T47D (cell line): ENCODE measurements at regions not wholly inside any gene's neighbourhood (a gene's known extent, or its start where the extent isn't known, plus 50 kb on each side); places are given as distances from the start of the nearest gene placed in this dataset.
A peak's percentile ranks its signal among the peaks of the same experiment; 100 is the strongest.

Source experiments
- DNase-seq, 2 experiments: peaks; one replicate each; pipeline versions ENCODE4 v3.0.0 to v3.0.0-alpha.2; 2011 to 2012; ENCODE audit warnings: low read depth in 1 of 2, low spot score in 1 of 2
- JUND ChIP-seq: IDR thresholded peaks from 2 replicates; pipeline ENCODE4 v1.6.1; 2012; ENCODE audit warnings: low read depth
- in situ Hi-C: cut with HindIII; loops from 2 replicates; pipeline ENCODE4 v1.10.0; 2016; ENCODE audit warnings: low sequenced_read_pairs, low pct_unique_long_range_greater_than_20kb

GRCh38 chr11:115924744-115925567, 420.7 kb upstream of the CADM1 start:
- in situ Hi-C loops: no loop called here
- DNase-seq: no peak
- TF ChIP-seq JUND: no peak

GRCh38 chr11:115922876-115923275, 418.7 kb upstream of the CADM1 start:
- DNase-seq: peak in 1 of 2 experiments; percentile 27
- TF ChIP-seq JUND: no peak

GRCh38 chr11:115921986-115922385, 417.8 kb upstream of the CADM1 start:
- DNase-seq: no peak
- no peak for TF ChIP-seq JUND
- in situ Hi-C loops: no loop called here

More at GRCh38 chr11:115922876-115923275, 418.7 kb upstream of the CADM1 start:
- in situ Hi-C loops: no loop called here

- in situ Hi-C loops: no loop called here
- peak in 1 of 2 experiments; percentile 33 for DNase-seq
- TF ChIP-seq JUND: no peak
Measured at GRCh38 chr11:115921540-115921939, 417.3 kb upstream of the CADM1 start.

- TF ChIP-seq JUND: no peak
- in situ Hi-C loops: no loop called here
- peak in 1 of 2 experiments; percentile 65 for DNase-seq
Measured at GRCh38 chr11:115920841-115921480, 416.7 kb upstream of the CADM1 start.

GRCh38 chr11:115920092-115920461, 415.9 kb upstream of the CADM1 start:
- TF ChIP-seq JUND: no peak
- DNase-seq: no peak
- in situ Hi-C loops: no loop called here

GRCh38 chr11:115919341-115920091, 415.3 kb upstream of the CADM1 start:
- in situ Hi-C loops: no loop called here
- DNase-seq: peak in 1 of 2 experiments; percentile 21

GRCh38 chr11:115918576-115918975, 414.4 kb upstream of the CADM1 start:
- no peak for DNase-seq
- TF ChIP-seq JUND: no peak
- in situ Hi-C loops: no loop called here

More at GRCh38 chr11:115919341-115920091, 415.3 kb upstream of the CADM1 start:
- TF ChIP-seq JUND: no peak

- DNase-seq: no peak
- in situ Hi-C loops: no loop called here
- TF ChIP-seq JUND: no peak
Measured at GRCh38 chr11:115916608-115917007, 412.4 kb upstream of the CADM1 start.

GRCh38 chr11:115912484-115912945, 408.3 kb upstream of the CADM1 start:
- in situ Hi-C loops: no loop called here
- no peak for TF ChIP-seq JUND
- peak; percentile 66 to 82 for DNase-seq

- in situ Hi-C loops: no loop called here
- TF ChIP-seq JUND: no peak
- no peak for DNase-seq
Measured at GRCh38 chr11:115911613-115912346, 407.6 kb upstream of the CADM1 start.

- DNase-seq: no peak
- TF ChIP-seq JUND: no peak
- in situ Hi-C loops: no loop called here
Measured at GRCh38 chr11:115910379-115910778, 406.2 kb upstream of the CADM1 start.
